ENCODE measurements at regions not wholly inside any gene's neighbourhood (a gene's known extent, or its start where the extent isn't known, plus 50 kb on each side); places are given as distances from the start of the nearest gene placed in this dataset.

GRCh38 chr1:116314305-116314919, 58.6 kb upstream of the ATP1A1 start:
- TF ChIP-seq ZNF274 (IDR thresholded peaks at IDR 0.05; ENCODE audit: low read depth, low read length): no peak
- TF ChIP-seq YY1 (IDR thresholded peaks at IDR 0.05; ENCODE audit: insufficient read depth, insufficient read length): no peak
- no peak for TF ChIP-seq SUZ12 (IDR thresholded peaks at IDR 0.05; ENCODE audit: extremely low read depth, insufficient read depth, insufficient read length)
- no peaks in the 10 kb centered on the region for H3K36me3 ChIP-seq (ENCODE audit: insufficient read depth, insufficient read length, low read length)
- no peak for DNase-seq (ENCODE audit: low read depth, low spot score)

GRCh38 chr1:116316373-116316772, 56.7 kb upstream of the ATP1A1 start:
- no peak for DNase-seq (ENCODE audit: low read depth, low spot score)
- Histone ChIP-seq H3K9me3 (ENCODE audit: insufficient read depth, low read length) (no peaks in the 10 kb centered on the region), H3K27me3 (ENCODE audit: insufficient read depth, insufficient read length) (no peaks in the 10 kb centered on the region), H3K9ac (ENCODE audit: insufficient read length, low read depth) (no peak overlapping the region), H3K4me1 (ENCODE audit: insufficient read depth, insufficient read length) (no peaks in the 10 kb centered on the region), H3K36me3 (ENCODE audit: insufficient read depth, insufficient read length, low read length) (no peaks in the 10 kb centered on the region), H3K4me3 (ENCODE audit: insufficient read length, low read depth) (no peak overlapping the region)
- TF ChIP-seq YY1 (IDR thresholded peaks at IDR 0.05; ENCODE audit: insufficient read depth, insufficient read length) (no peak), ZNF274 (IDR thresholded peaks at IDR 0.05; ENCODE audit: low read depth, low read length) (no peak), SUZ12 (IDR thresholded peaks at IDR 0.05; ENCODE audit: extremely low read depth, insufficient read depth, insufficient read length) (no peak)

More at GRCh38 chr1:116314305-116314919, 58.6 kb upstream of the ATP1A1 start:
- Histone ChIP-seq H3K9me3 (ENCODE audit: insufficient read depth, low read length) (no peaks in the 10 kb centered on the region), H3K27me3 (ENCODE audit: insufficient read depth, insufficient read length) (no peaks in the 10 kb centered on the region), H3K4me3 (ENCODE audit: insufficient read length, low read depth) (no peak overlapping the region), H3K4me1 (ENCODE audit: insufficient read depth, insufficient read length) (no peaks in the 10 kb centered on the region), H3K9ac (ENCODE audit: insufficient read length, low read depth) (no peak overlapping the region)

- TF ChIP-seq SUZ12 (IDR thresholded peaks at IDR 0.05; ENCODE audit: extremely low read depth, insufficient read depth, insufficient read length) (no peak), ZNF274 (IDR thresholded peaks at IDR 0.05; ENCODE audit: low read depth, low read length) (no peak)
Measured at GRCh38 chr1:116318897-116319296, 54.1 kb upstream of the ATP1A1 start.

GRCh38 chr1:116320874-116321273, 52.2 kb upstream of the ATP1A1 start:
- DNase-seq (ENCODE audit: low read depth, low spot score): no peak
- Histone ChIP-seq H3K9me3 (ENCODE audit: insufficient read depth, low read length) (no peaks in the 10 kb centered on the region), H3K4me1 (ENCODE audit: insufficient read depth, insufficient read length) (no peaks in the 10 kb centered on the region)

More at GRCh38 chr1:116318897-116319296, 54.1 kb upstream of the ATP1A1 start:
- Histone ChIP-seq H3K9me3 (ENCODE audit: insufficient read depth, low read length) (no peaks in the 10 kb centered on the region), H3K4me1 (ENCODE audit: insufficient read depth, insufficient read length) (no peaks in the 10 kb centered on the region), H3K36me3 (ENCODE audit: insufficient read depth, insufficient read length, low read length) (no peaks in the 10 kb centered on the region), H3K27me3 (ENCODE audit: insufficient read depth, insufficient read length) (no peaks in the 10 kb centered on the region), H3K4me3 (ENCODE audit: insufficient read length, low read depth) (no peak overlapping the region), H3K9ac (ENCODE audit: insufficient read length, low read depth) (no peak overlapping the region)
- DNase-seq (ENCODE audit: low read depth, low spot score): no peak

GRCh38 chr1:116321766-116322175, 51.3 kb upstream of the ATP1A1 start:
- DNase-seq (ENCODE audit: low read depth, low spot score): no peak

More at GRCh38 chr1:116320874-116321273, 52.2 kb upstream of the ATP1A1 start:
- H3K27me3 ChIP-seq (ENCODE audit: insufficient read depth, insufficient read length): no peaks in the 10 kb centered on the region
- no peak overlapping the region for H3K4me3 ChIP-seq (ENCODE audit: insufficient read length, low read depth)
- TF ChIP-seq SUZ12 (IDR thresholded peaks at IDR 0.05; ENCODE audit: extremely low read depth, insufficient read depth, insufficient read length): no peak
- TF ChIP-seq ZNF274 (IDR thresholded peaks at IDR 0.05; ENCODE audit: low read depth, low read length): no peak
- TF ChIP-seq YY1 (IDR thresholded peaks at IDR 0.05; ENCODE audit: insufficient read depth, insufficient read length): no peak
- H3K9ac ChIP-seq (ENCODE audit: insufficient read length, low read depth): no peak overlapping the region
- H3K36me3 ChIP-seq (ENCODE audit: insufficient read depth, insufficient read length, low read length): no peaks in the 10 kb centered on the region

GRCh38 chr1:116322752-116323405, 50.2 kb upstream of the ATP1A1 start:
- no peaks in the 10 kb centered on the region for H3K27me3 ChIP-seq (ENCODE audit: insufficient read depth, insufficient read length)
- H3K9me3 ChIP-seq (ENCODE audit: insufficient read depth, low read length): no peaks in the 10 kb centered on the region
- H3K4me1 ChIP-seq (ENCODE audit: insufficient read depth, insufficient read length): no peaks in the 10 kb centered on the region
- H3K36me3 ChIP-seq (ENCODE audit: insufficient read depth, insufficient read length, low read length): no peaks in the 10 kb centered on the region
- H3K9ac ChIP-seq (ENCODE audit: insufficient read length, low read depth): no peak overlapping the region
- H3K4me3 ChIP-seq (ENCODE audit: insufficient read length, low read depth): no peak overlapping the region
- TF ChIP-seq ZNF274 (IDR thresholded peaks at IDR 0.05; ENCODE audit: low read depth, low read length) (no peak), SUZ12 (IDR thresholded peaks at IDR 0.05; ENCODE audit: extremely low read depth, insufficient read depth, insufficient read length) (no peak), YY1 (IDR thresholded peaks at IDR 0.05; ENCODE audit: insufficient read depth, insufficient read length) (no peak)
- no peak for DNase-seq (ENCODE audit: low read depth, low spot score)

More at GRCh38 chr1:116321766-116322175, 51.3 kb upstream of the ATP1A1 start:
- no peaks in the 10 kb centered on the region for H3K36me3 ChIP-seq (ENCODE audit: insufficient read depth, insufficient read length, low read length)
- TF ChIP-seq SUZ12 (IDR thresholded peaks at IDR 0.05; ENCODE audit: extremely low read depth, insufficient read depth, insufficient read length): no peak
- TF ChIP-seq ZNF274 (IDR thresholded peaks at IDR 0.05; ENCODE audit: low read depth, low read length): no peak
- no peaks in the 10 kb centered on the region for H3K4me1 ChIP-seq (ENCODE audit: insufficient read depth, insufficient read length)
- no peaks in the 10 kb centered on the region for H3K27me3 ChIP-seq (ENCODE audit: insufficient read depth, insufficient read length)
- no peak overlapping the region for H3K9ac ChIP-seq (ENCODE audit: insufficient read length, low read depth)
- H3K9me3 ChIP-seq (ENCODE audit: insufficient read depth, low read length): no peaks in the 10 kb centered on the region
- no peak overlapping the region for H3K4me3 ChIP-seq (ENCODE audit: insufficient read length, low read depth)

Data from NT2/D1 (cell line).